ENCODE measurements at regions not wholly inside any gene's neighbourhood (a gene's known extent, or its start where the extent isn't known, plus 50 kb on each side); places are given as distances from the start of the nearest gene placed in this dataset.

- Histone ChIP-seq H3K27me3 (ENCODE audit: control insufficient read depth in 1 of 2, insufficient read depth in 2 of 2, low read length in 2 of 2) (no peaks in the 10 kb centered on the region), H3K4me1 (ENCODE audit: insufficient read depth, low read length) (no peaks in the 10 kb centered on the region), H4K20me1 (ENCODE audit: insufficient read depth, low read length) (no peaks in the 10 kb centered on the region), H3K4me2 (ENCODE audit: low read depth, low read length) (no peak overlapping the region), H3K9ac (ENCODE audit: insufficient read depth, low read depth, low read length) (no peak overlapping the region), H3K4me3 (replicated peaks in 1 of 3; ENCODE audit: insufficient read depth in 1 of 3, low read depth in 2 of 3, low read length in 3 of 3) (no peak overlapping the region), H3K36me3 (replicated peaks in 1 of 2; ENCODE audit: control insufficient read depth in 1 of 2, insufficient read depth in 2 of 2, low read length in 2 of 2) (no peaks in the 10 kb centered on the region), H3K27ac (ENCODE audit: extremely low read length, insufficient read depth, low read length) (no peak overlapping the region), H2AFZ (ENCODE audit: low read length) (no peak overlapping the region), H3K79me2 (ENCODE audit: insufficient read depth, low read length) (no peaks in the 10 kb centered on the region), H3K9me3 (ENCODE audit: low read length) (no peaks in the 10 kb centered on the region)
- intact Hi-C loops (cut with micrococcal nuclease; ENCODE audit: unreplicated experiment) (no loop called here), in situ Hi-C loops (cut with HindIII; ENCODE audit: extremely low pct_ligation_motif_present, low pct_unique_long_range_greater_than_20kb) (no loop called here)
- no TSS peak for BruUV-seq (replicated peaks)
- 0% methylated on average over 1 of the region's 2 CpGs for WGBS (ENCODE audit: low lambda C conversion rate)
- no peak for TF ChIP-seq NCOA5 (CRISPR knock-in tag; IDR thresholded peaks at IDR 0.05)
- no peak for TF ChIP-seq ZNF772 (CRISPR knock-in tag; IDR thresholded peaks at IDR 0.05)
- no peak for TF ChIP-seq MYNN (CRISPR knock-in tag; IDR thresholded peaks at IDR 0.05; ENCODE audit: low read depth)
- TF ChIP-seq SOX6 (IDR thresholded peaks at IDR 0.05), result no peak
- no peak for TF ChIP-seq SOX6 (CRISPR knock-in tag; IDR thresholded peaks at IDR 0.05)
- no peak for TF ChIP-seq ZNF232 (CRISPR knock-in tag; IDR thresholded peaks at IDR 0.05; ENCODE audit: borderline replicate concordance)
- ATAC-seq, result no peak
- no peak for FAIRE-seq
- no peak for DNase-seq (ENCODE audit: low spot score)
- POLR2A ChIA-PET, result no interaction called here
- CTCF ChIA-PET (ENCODE audit: low intra/inter-chr PET ratio, low total read pairs), result no interaction called here
These were observed 122.2 kb downstream of the DDX3Y start for GRCh38 chrY:13026906-13027305.

- no peaks in the 10 kb centered on the region for H3K79me2 ChIP-seq (ENCODE audit: insufficient read depth, low read length)
- H3K9me3 ChIP-seq (ENCODE audit: low read length), result no peaks in the 10 kb centered on the region
- intact Hi-C loops (cut with micrococcal nuclease; ENCODE audit: unreplicated experiment), result no loop called here
- no peak for ATAC-seq
- ChIA-PET POLR2A (no interaction called here), CTCF (ENCODE audit: low intra/inter-chr PET ratio, low total read pairs) (no interaction called here)
- no peak overlapping the region for H3K27ac ChIP-seq (ENCODE audit: extremely low read length, insufficient read depth, low read length)
- no peak for FAIRE-seq
- 5% methylated on average over 2 of the region's 2 CpGs for WGBS (ENCODE audit: low lambda C conversion rate)
- no peak overlapping the region for H2AFZ ChIP-seq (ENCODE audit: low read length)
- no peaks in the 10 kb centered on the region for H3K36me3 ChIP-seq (replicated peaks in 1 of 2; ENCODE audit: control insufficient read depth in 1 of 2, insufficient read depth in 2 of 2, low read length in 2 of 2)
- no peak overlapping the region for H3K9ac ChIP-seq (ENCODE audit: insufficient read depth, low read depth, low read length)
- no peaks in the 10 kb centered on the region for H3K4me1 ChIP-seq (ENCODE audit: insufficient read depth, low read length)
- H3K4me2 ChIP-seq (ENCODE audit: low read depth, low read length), result no peak overlapping the region
- H3K27me3 ChIP-seq (ENCODE audit: control insufficient read depth in 1 of 2, insufficient read depth in 2 of 2, low read length in 2 of 2), result no peaks in the 10 kb centered on the region
- H4K20me1 ChIP-seq (ENCODE audit: insufficient read depth, low read length), result no peaks in the 10 kb centered on the region
- BruUV-seq (replicated peaks), result no TSS peak
- no peak for DNase-seq (ENCODE audit: low spot score)
- in situ Hi-C loops (cut with HindIII; ENCODE audit: extremely low pct_ligation_motif_present, low pct_unique_long_range_greater_than_20kb), result no loop called here
- H3K4me3 ChIP-seq (replicated peaks in 1 of 3; ENCODE audit: insufficient read depth in 1 of 3, low read depth in 2 of 3, low read length in 3 of 3), result no peak overlapping the region
- TF ChIP-seq ZBTB42 (CRISPR knock-in tag; IDR thresholded peaks at IDR 0.05) (no peak), SOX13 (IDR thresholded peaks at IDR 0.05) (no peak), SOX13 (CRISPR knock-in tag; conservative IDR thresholded peaks at IDR 0.05 in 1 of 2, IDR thresholded peaks at IDR 0.05 in 1 of 2) (no peak), SMARCE1 (IDR thresholded peaks at IDR 0.05; ENCODE audit: borderline replicate concordance) (no peak), ZBTB49 (CRISPR knock-in tag; IDR thresholded peaks at IDR 0.05; ENCODE audit: borderline replicate concordance) (no peak), ATF7 (IDR thresholded peaks at IDR 0.05) (no peak), ATF7 (CRISPR knock-in tag; IDR thresholded peaks at IDR 0.05) (no peak), ZNF672 (CRISPR knock-in tag; IDR thresholded peaks at IDR 0.05) (no peak), SIX1 (CRISPR knock-in tag; IDR thresholded peaks at IDR 0.05; ENCODE audit: borderline replicate concordance) (no peak), BORCS8-MEF2B (CRISPR knock-in tag; IDR thresholded peaks at IDR 0.05) (no peak), DBP (CRISPR knock-in tag; IDR thresholded peaks at IDR 0.05; ENCODE audit: not compliant biosample characterization) (no peak), ZNF136 (CRISPR knock-in tag; IDR thresholded peaks at IDR 0.05; ENCODE audit: low read depth) (no peak), SRSF4 (IDR thresholded peaks at IDR 0.05; ENCODE audit: low read depth, low read length, poor library complexity, severe bottlenecking) (no peak), NPAS2 (CRISPR knock-in tag; IDR thresholded peaks at IDR 0.05; ENCODE audit: borderline replicate concordance) (no peak)
These were observed 135.6 kb downstream of the DDX3Y start for GRCh38 chrY:13040232-13040631.
